K562 (cell line): ENCODE measurements at regions not wholly inside any gene's neighbourhood (a gene's known extent, or its start where the extent isn't known, plus 50 kb on each side); places are given as distances from the start of the nearest gene placed in this dataset.

Experiments
- ATAC-seq: fragments of 200-7000 bp; cut with Tn5 transposase; 3 replicates; pipeline ENCODE4 v1.9.1; 2020; ENCODE audit warnings: moderate library complexity
- BruUV-seq: library from RNA; stranded (reverse); fragments of 400-500 nt; replicated peaks from 2 replicates; lab custom pipeline; 2021; lab: Mats Ljungman, UMichigan
- CTCF ChIA-PET: fragments of 300-600 bp; formaldehyde crosslinking; extraction: SDS; loops from one replicate; lab custom pipeline; 2021; ENCODE audit warnings: low intra/inter-chr PET ratio; lab: Yijun Ruan, JAX
- POLR2A ChIA-PET: fragments of 300-600, 350-650 bp; sonication (Branson Sonifier 250); formaldehyde crosslinking; extraction: SDS; loops from one replicate; lab custom pipeline; 2021; ENCODE audit warnings: antibody characterized with exemption, inconsistent platforms; lab: Yijun Ruan, JAX
- DNase-seq, 4 experiments: peaks; one replicate each; pipeline versions ENCODE4 v3.0.0 to v3.0.0-alpha.2; 2011 to 2018; ENCODE audit warnings: low spot score in 3 of 4, mixed read lengths in 3 of 4; ENCODE audit errors: extremely low read depth in 1 of 4
- FAIRE-seq: peaks from 2 replicates; lab custom pipeline; 2011; peaks lifted over from hg19 to GRCh38; lab: Jason Lieb, UNC
- H2AFZ ChIP-seq: 2 replicates; pipeline ENCODE4 v1.6.0; 2011; ENCODE audit warnings: low read depth, low read length, control low read depth, inconsistent platforms
- H3K27ac ChIP-seq: fragments of 200-600 bp; 3 replicates; pipeline ENCODE4 v1.8.0; 2011; ENCODE audit warnings: low read depth, mild to moderate bottlenecking, control low read depth, inconsistent platforms, low read length, moderate library complexity, mixed read lengths; ENCODE audit errors: extremely low read depth
- H3K27me3 ChIP-seq, 2 experiments: fragments of 300-600 bp in 1 of 2; 2 replicates in 1 of 2; 3 replicates in 1 of 2; pipeline versions ENCODE4 v1.6.0 to v1.8.0; 2011; ENCODE audit warnings: inconsistent platforms in 2 of 2, low read length in 2 of 2, mild to moderate bottlenecking in 1 of 2, mixed read lengths in 1 of 2, moderate library complexity in 1 of 2; ENCODE audit not compliant: control insufficient read depth in 2 of 2, insufficient read depth in 2 of 2
- H3K36me3 ChIP-seq: fragments of 300-600 bp; 3 replicates; pipeline ENCODE4 v1.8.0; 2011; ENCODE audit warnings: mild to moderate bottlenecking, low read length, inconsistent platforms; ENCODE audit not compliant: control insufficient read depth, insufficient read depth
- H3K4me1 ChIP-seq, 2 experiments: fragments of 200-600 bp in 1 of 2; replicated peaks in 1 of 2; 2 replicates in 1 of 2; 3 replicates in 1 of 2; pipeline versions ENCODE4 v1.5.1 to v1.8.0; 2011; ENCODE audit warnings: inconsistent platforms in 2 of 2, low read length in 2 of 2, mild to moderate bottlenecking in 1 of 2, mixed read lengths in 1 of 2, moderate library complexity in 1 of 2; ENCODE audit not compliant: control insufficient read depth in 2 of 2, insufficient read depth in 2 of 2
- H3K4me2 ChIP-seq: 2 replicates; pipeline ENCODE4 v1.6.1; 2011; ENCODE audit warnings: low read length, control low read depth, inconsistent platforms, mixed read lengths; ENCODE audit not compliant: insufficient read depth
- H3K4me3 ChIP-seq: fragments of 200-600 bp; sonication (generic), shearing (Covaris generic); 2 replicates; pipeline ENCODE4 v1.5.1; 2016; ENCODE audit warnings: control low read depth, inconsistent platforms
- H3K79me2 ChIP-seq: fragments of 200-600 bp; 3 replicates; pipeline ENCODE4 v1.8.0; 2011; ENCODE audit warnings: low read length, inconsistent platforms; ENCODE audit not compliant: control insufficient read depth, insufficient read depth
- H3K9ac ChIP-seq, 2 experiments: 2 replicates each; pipeline versions ENCODE4 v1.6.0 to v1.6.1; 2011; ENCODE audit warnings: low read depth in 2 of 2, low read length in 2 of 2, control low read depth in 1 of 2, inconsistent platforms in 1 of 2, mild to moderate bottlenecking in 1 of 2, mixed read lengths in 1 of 2; ENCODE audit not compliant: insufficient read depth in 1 of 2
- H3K9me1 ChIP-seq: one replicate; pipeline ENCODE4 v1.6.0; 2011; ENCODE audit warnings: inconsistent platforms, mild to moderate bottlenecking, low read length, moderate library complexity; ENCODE audit not compliant: control insufficient read depth, insufficient read depth
- H3K9me3 ChIP-seq: replicated peaks from 2 replicates; pipeline ENCODE4 v1.5.1; 2011; ENCODE audit warnings: low read depth, low read length, inconsistent platforms; ENCODE audit not compliant: control insufficient read depth, insufficient read depth
- H4K20me1 ChIP-seq: replicated peaks from 2 replicates; pipeline ENCODE4 v1.6.1; 2011; ENCODE audit warnings: low read length, inconsistent platforms, mixed read lengths; ENCODE audit not compliant: control insufficient read depth, insufficient read depth
- BDP1 ChIP-seq: IDR thresholded peaks from 3 replicates; pipeline ENCODE4 v1.6.1; 2011; ENCODE audit not compliant: insufficient read length, insufficient read depth
- EGR1 ChIP-seq: fragments of 450-650 bp; conservative IDR thresholded peaks from 2 replicates; pipeline ENCODE4 v1.6.1; 2017; ENCODE audit warnings: mild to moderate bottlenecking
- ESRRB ChIP-seq: fragments of 250-450 bp; sonication (Bioruptor Pico); IDR thresholded peaks from 2 replicates; pipeline ENCODE4 v1.5.0; 2020; ENCODE audit warnings: mild to moderate bottlenecking, moderate library complexity, borderline replicate concordance
- NUFIP1 ChIP-seq: fragments of 450-650 bp; IDR thresholded peaks from 2 replicates; pipeline ENCODE4 v1.6.1; 2018; ENCODE audit not compliant: partially characterized antibody
- POLR2G ChIP-seq: fragments of 200-400 bp; formaldehyde crosslinking; IDR thresholded peaks from 2 replicates; pipeline ENCODE4 v1.6.1; 2017; ENCODE audit warnings: low read depth, mild to moderate bottlenecking, antibody characterized with exemption, low read length, moderate library complexity
- RBM22 ChIP-seq: fragments of 200-400 bp; formaldehyde crosslinking; IDR thresholded peaks from 2 replicates; pipeline ENCODE4 v1.6.1; 2018; ENCODE audit warnings: low read length, low read depth; ENCODE audit not compliant: poor library complexity, severe bottlenecking
- SMARCE1 ChIP-seq: fragments of 450-650 bp; IDR thresholded peaks from 2 replicates; pipeline ENCODE4 v1.7.1; 2016; ENCODE audit warnings: mild to moderate bottlenecking
- SRF ChIP-seq, 2 experiments: fragments of 250-450, 450-650 bp in 1 of 2; sonication (Bioruptor Pico) in 1 of 2; sonication (generic) in 1 of 2; formaldehyde crosslinking; IDR thresholded peaks; 2 replicates each; pipeline versions ENCODE4 v1.5.0 to v1.5.1; 2020 to 2022; ENCODE audit warnings: mild to moderate bottlenecking in 1 of 2, missing genetic modification reagents in 1 of 2
- TBP ChIP-seq: optimal IDR thresholded peaks from 2 replicates; pipeline ENCODE3; 2011; ENCODE audit warnings: low read depth, low read length, improper control_type of control experiment
- ZFX ChIP-seq: sonication (generic); formaldehyde crosslinking; IDR thresholded peaks from 2 replicates; pipeline ENCODE4 v1.8.0; 2022; ENCODE audit warnings: mild to moderate bottlenecking, missing genetic modification reagents, moderate library complexity
- WGBS: fragments of 100-300 bp; shearing (Covaris generic); methylation state at CpG from one replicate; pipeline ENCODE4 v1.1.6; 2016; ENCODE audit warnings: low coverage, mixed read lengths; ENCODE audit not compliant: insufficient coverage; ENCODE audit errors: missing lambda C conversion rate; 5-methylcytosine and 5-hydroxymethylcytosine counted together
- in situ Hi-C: fragments of 300-500 bp; cut with MboI; formaldehyde crosslinking; loops from 4 replicates; pipeline ENCODE4 v1.15.0; 2018; ENCODE audit warnings: inconsistent platforms, mixed read lengths
- intact Hi-C: fragments of 100-400 bp; cut with micrococcal nuclease; formaldehyde crosslinking; loops from 2 replicates; pipeline ENCODE4 v1.14.2; 2022

DNA sequence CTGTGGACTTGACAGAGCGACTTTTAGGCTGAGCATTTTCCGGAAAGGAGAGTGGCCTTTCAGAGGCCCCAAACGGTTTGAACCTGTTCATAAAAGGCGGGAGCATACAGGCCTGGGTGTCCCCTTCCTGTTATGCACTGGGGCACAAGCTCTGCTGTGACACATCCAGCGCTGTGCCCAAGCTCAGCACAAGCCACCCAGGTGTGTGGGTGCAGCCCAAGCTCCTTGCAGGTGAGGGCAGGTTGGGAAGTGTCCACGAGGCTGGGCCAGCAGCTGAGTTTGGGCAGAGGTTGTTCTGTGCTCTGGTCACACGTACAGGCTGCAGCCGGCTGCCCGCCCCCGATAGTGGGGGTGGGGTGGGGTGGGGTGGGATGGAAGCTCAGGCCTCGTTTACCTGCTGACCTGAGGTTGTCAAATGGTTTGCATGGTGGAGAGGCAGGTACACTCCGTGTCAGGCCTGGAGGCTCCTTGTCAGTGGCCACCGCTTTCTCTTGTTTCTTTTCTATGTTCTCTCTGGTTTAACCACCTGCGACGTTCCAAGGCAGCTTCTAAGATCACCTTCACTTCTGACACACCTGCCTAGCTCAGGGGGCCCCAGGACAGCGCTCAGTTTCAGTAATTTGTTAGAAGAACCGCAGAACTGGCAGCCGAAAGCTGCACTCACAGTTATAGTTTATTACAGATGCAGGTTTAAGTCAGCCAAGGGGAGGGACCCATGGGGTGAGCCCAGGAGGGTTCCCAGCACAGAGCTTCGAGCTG is 194.7 kb upstream of the CIBAR2 start:
- Histone ChIP-seq H3K36me3 (no peaks in the 10 kb centered on the region), H3K27me3 (no peaks in the 10 kb centered on the region), H3K9ac (peak overlapping the region; percentile 48 to 83; a peak in 3 of 4 replicates), H4K20me1 (peaks cover 8% of the 10 kb centered on the region; the same call in 1 of the 2 replicates), H3K9me3 (no peaks in the 10 kb centered on the region), H3K9me1 (peaks cover 6% of the 10 kb centered on the region), H3K79me2 (peaks cover 38% of the 10 kb centered on the region; the same call in 2 of the 3 replicates), H3K4me3 (no peak overlapping the region), H3K4me1 (peaks cover 64 to 94% of the 10 kb centered on the region in 2 experiments), H3K27ac (peak overlapping the region; percentile 87), H2AFZ (peak overlapping the region; percentile 98; the same call in 1 of the 2 replicates), H3K4me2 (no peak overlapping the region)
- DNase-seq (no peak), FAIRE-seq (no peak), ATAC-seq (no peak)
- POLR2A ChIA-PET: interaction anchor here (0.6 to 6.9 kb wide), 7 partner anchors 15 to 320 kb away, joined by 3 to 60 read pairs (median 4); no protein-coding TSS in a partner anchor
- TF ChIP-seq ESRRB (CRISPR knock-in tag): no peak
- TF ChIP-seq RBM22: peak; percentile 38
- TF ChIP-seq TBP: no peak
- peak; percentile 18; the same call in 1 of the 2 replicates for TF ChIP-seq POLR2G
- TF ChIP-seq SMARCE1: no peak
- peak; percentile 59 for TF ChIP-seq NUFIP1
- 0 out of 4 replicates have a peak, but pooled peaks of 1 of the 2 experiments have one; percentile 3 for TF ChIP-seq SRF (CRISPR knock-in tag; IDR thresholded peaks at IDR 0.05)
- TF ChIP-seq ZFX (CRISPR knock-in tag): peak; percentile 54; the same call in 1 of the 2 replicates
- TF ChIP-seq BDP1: no peak
- TF ChIP-seq EGR1: 0 out of 2 replicates have a peak, but pooled peaks have one; percentile 16
- CTCF ChIA-PET: no interaction called here
- intact Hi-C loops: loop anchor here (10.0 kb wide), 1 partner anchor 308 kb away; the partner anchor contains the start of gene GSE1
- WGBS: 66% methylated on average over 19 of the region's 19 CpGs
- no TSS peak for BruUV-seq
- in situ Hi-C loops: no loop called here
